ENCODE measurements at regions not wholly inside any gene's neighbourhood (a gene's known extent, or its start where the extent isn't known, plus 50 kb on each side); places are given as distances from the start of the nearest gene placed in this dataset.

DNA sequence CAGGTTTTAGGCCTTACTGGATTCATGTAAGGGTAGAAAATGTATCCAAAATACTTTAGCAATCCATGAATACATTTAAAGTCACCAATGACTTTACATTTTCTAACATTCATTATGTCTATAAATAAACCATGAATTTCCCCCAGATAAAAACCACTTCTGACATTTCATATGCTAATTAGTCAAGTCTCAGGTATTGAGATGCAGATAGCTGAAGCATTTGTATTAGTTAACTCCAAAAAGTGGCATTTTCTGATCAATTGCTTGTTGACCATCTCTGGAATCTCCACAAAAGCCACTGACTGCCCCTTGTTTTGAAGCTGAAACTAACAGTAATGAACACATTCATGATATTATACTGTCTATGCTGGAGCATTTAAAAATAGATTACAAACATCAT lies 68.4 kb upstream of the RAP2B start:
- no peaks in the 10 kb centered on the region for H3K9me3 ChIP-seq (ENCODE audit: low read depth)
- H3K36me3 ChIP-seq: no peaks in the 10 kb centered on the region
- no peak for DNase-seq (ENCODE audit: low read depth in 1 of 2, low spot score in 1 of 2)
- H3K27me3 ChIP-seq: no peaks in the 10 kb centered on the region
- H3K4me3 ChIP-seq: no peak overlapping the region
- H3K4me1 ChIP-seq (ENCODE audit: low read depth): no peaks in the 10 kb centered on the region
- TF ChIP-seq CTCF (IDR thresholded peaks at IDR 0.05; ENCODE audit: low read depth, low read length): no peak
- H3K27ac ChIP-seq: no peak overlapping the region

DNA sequence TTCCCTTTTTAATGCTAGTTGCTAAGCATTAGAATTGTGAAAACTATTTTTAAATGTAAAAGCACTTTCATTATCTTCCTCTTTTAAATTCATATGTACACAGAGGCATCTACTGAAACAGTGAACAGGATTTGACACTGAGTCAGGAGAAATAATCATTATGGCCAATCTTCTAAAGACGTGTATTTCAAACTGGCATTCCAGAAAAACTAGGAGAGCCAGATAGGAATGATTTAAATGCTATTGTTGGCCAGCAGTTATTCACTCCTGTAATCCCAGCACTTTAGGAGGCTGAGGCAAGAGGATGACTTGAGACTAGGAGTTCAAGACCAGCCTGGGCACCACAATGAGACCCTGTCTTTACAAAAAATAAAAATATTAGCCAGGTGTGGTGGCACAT lies 67.6 kb upstream of the RAP2B start:
- TF ChIP-seq CTCF (IDR thresholded peaks at IDR 0.05; ENCODE audit: low read depth, low read length): no peak
- H3K9me3 ChIP-seq (ENCODE audit: low read depth): no peaks in the 10 kb centered on the region

GRCh38 chr3:153095441-153095840 lies 66.6 kb upstream of the RAP2B start:
- no peak for TF ChIP-seq CTCF (IDR thresholded peaks at IDR 0.05; ENCODE audit: low read depth, low read length)
- no peak for DNase-seq (ENCODE audit: low read depth in 1 of 2, low spot score in 1 of 2)
- no peaks in the 10 kb centered on the region for H3K4me1 ChIP-seq (ENCODE audit: low read depth)
- H3K36me3 ChIP-seq: no peaks in the 10 kb centered on the region
- no peak overlapping the region for H3K27ac ChIP-seq
- H3K4me3 ChIP-seq: no peak overlapping the region
- H3K9me3 ChIP-seq (ENCODE audit: low read depth): no peaks in the 10 kb centered on the region
- no peaks in the 10 kb centered on the region for H3K27me3 ChIP-seq

More for the DNA sequence above, 67.6 kb upstream of the RAP2B start:
- Histone ChIP-seq H3K4me3 (no peak overlapping the region), H3K36me3 (no peaks in the 10 kb centered on the region), H3K27me3 (no peaks in the 10 kb centered on the region), H3K4me1 (ENCODE audit: low read depth) (no peaks in the 10 kb centered on the region), H3K27ac (no peak overlapping the region)
- no peak for DNase-seq (ENCODE audit: low read depth in 1 of 2, low spot score in 1 of 2)

- H3K9me3 ChIP-seq (ENCODE audit: low read depth): no peaks in the 10 kb centered on the region
- DNase-seq (ENCODE audit: low read depth in 1 of 2, low spot score in 1 of 2): no peak
- H3K36me3 ChIP-seq: no peaks in the 10 kb centered on the region
- H3K27ac ChIP-seq: no peak overlapping the region
- H3K4me3 ChIP-seq: no peak overlapping the region
- no peaks in the 10 kb centered on the region for H3K4me1 ChIP-seq (ENCODE audit: low read depth)
- TF ChIP-seq CTCF (IDR thresholded peaks at IDR 0.05; ENCODE audit: low read depth, low read length): no peak
- no peaks in the 10 kb centered on the region for H3K27me3 ChIP-seq
Observed at GRCh38 chr3:153096731-153097131, 65.3 kb upstream of the RAP2B start.

DNA sequence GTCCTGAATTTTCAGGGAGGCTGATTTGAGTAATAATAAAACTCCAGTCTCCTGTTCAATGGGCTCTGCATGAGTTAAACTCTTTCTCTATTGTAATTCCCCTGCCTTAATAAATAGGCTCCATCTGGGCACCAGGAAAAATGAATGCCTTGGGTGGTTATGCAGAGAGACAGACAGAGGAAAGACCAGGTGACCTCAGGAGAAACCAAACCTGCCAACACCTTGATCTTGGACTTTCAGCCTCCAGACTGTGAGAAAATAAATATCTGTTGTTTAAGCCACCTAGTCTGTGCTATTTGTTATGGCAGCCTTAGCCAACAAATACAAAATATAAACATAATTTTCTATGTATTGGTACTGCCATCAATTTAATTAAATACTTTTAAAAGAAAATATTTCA lies 64.8 kb upstream of the RAP2B start:
- no peaks in the 10 kb centered on the region for H3K9me3 ChIP-seq (ENCODE audit: low read depth)
- no peaks in the 10 kb centered on the region for H3K36me3 ChIP-seq
- H3K27me3 ChIP-seq: no peaks in the 10 kb centered on the region
- no peak overlapping the region for H3K4me3 ChIP-seq
- TF ChIP-seq CTCF (IDR thresholded peaks at IDR 0.05; ENCODE audit: low read depth, low read length): no peak
- H3K4me1 ChIP-seq (ENCODE audit: low read depth): no peaks in the 10 kb centered on the region
- no peak for DNase-seq (ENCODE audit: low read depth in 1 of 2, low spot score in 1 of 2)
- no peak overlapping the region for H3K27ac ChIP-seq

DNA sequence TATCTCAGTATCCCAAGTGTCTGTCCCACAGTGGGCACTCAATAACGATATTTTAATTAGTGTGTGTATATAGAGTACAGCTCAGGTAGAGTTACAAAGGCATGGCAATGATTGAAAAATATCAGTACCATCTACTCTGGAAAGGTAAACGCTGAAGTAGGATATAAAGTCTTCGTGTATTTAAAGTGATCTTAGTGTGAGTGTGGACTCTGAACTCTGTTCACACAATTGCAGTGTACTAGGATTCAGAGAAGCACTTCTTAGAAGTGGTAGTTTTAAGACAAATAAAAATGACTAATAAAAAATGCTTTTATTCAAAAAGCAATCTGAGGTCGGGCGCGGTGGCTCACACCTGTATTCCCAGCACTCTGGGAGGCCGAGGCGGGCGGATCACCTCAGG lies 62.9 kb upstream of the RAP2B start:
- no peak for TF ChIP-seq CTCF (IDR thresholded peaks at IDR 0.05; ENCODE audit: low read depth, low read length)
- no peaks in the 10 kb centered on the region for H3K9me3 ChIP-seq (ENCODE audit: low read depth)
- no peaks in the 10 kb centered on the region for H3K4me1 ChIP-seq (ENCODE audit: low read depth)
- no peak overlapping the region for H3K4me3 ChIP-seq
- no peaks in the 10 kb centered on the region for H3K36me3 ChIP-seq
- DNase-seq (ENCODE audit: low read depth in 1 of 2, low spot score in 1 of 2): no peak
- no peaks in the 10 kb centered on the region for H3K27me3 ChIP-seq
- H3K27ac ChIP-seq: no peak overlapping the region
